CD4-positive, alpha-beta T cell treated with Interleukin-10 for 1 hour (primary cell): ENCODE measurements at regions not wholly inside any gene's neighbourhood (a gene's known extent, or its start where the extent isn't known, plus 50 kb on each side); places are given as distances from the start of the nearest gene placed in this dataset.
"Not testable (repeated sequence)": the region's sequence is repeated elsewhere in the genome, so short reads cannot be mapped to it uniquely, and the experiment has no call there.

ENCODE experiments used
- DNase-seq: peaks from one replicate; pipeline ENCODE4 v3.0.0-alpha.2; 2020

DNA sequence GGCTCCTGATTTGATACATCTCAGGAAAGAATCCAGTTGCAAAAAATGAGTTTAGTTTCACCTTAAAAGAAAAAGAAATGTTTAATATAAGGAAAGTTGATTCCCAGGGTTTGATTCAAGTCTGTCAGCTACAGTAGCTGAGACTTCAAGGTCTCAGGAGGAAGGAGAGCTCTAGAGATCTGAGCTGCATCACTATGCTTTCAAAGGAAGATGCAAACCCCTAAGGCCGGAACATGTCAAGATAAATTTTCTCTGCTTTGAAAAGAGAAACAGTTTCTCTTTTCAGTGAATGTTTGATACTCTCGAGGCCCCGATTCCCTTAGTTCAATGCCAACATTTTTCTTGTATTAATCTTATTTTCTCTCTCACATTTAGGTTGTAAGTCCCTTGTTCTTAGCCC lies 128.6 kb downstream of the RGPD3 start:
- no peak for DNase-seq

DNA sequence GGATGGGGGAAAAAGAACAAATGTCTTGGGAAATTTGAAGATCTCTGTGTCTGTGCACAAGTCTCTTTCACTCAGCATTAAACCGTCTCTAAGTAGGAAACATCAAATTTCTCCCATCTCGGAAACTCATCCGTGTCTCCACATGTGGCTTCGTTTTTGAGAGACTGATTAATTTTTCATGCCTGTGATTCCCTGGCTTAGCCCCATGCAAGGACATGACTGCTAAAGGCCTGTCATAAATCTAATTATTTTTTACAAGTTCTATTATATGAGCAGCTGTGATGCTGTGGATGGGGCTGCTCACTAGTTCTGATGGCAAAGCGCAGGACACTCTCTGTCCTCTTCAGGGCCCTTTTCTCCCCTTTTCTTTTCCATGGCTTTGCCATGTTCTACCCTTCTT lies 129.1 kb downstream of the RGPD3 start:
- DNase-seq, result no peak

DNA sequence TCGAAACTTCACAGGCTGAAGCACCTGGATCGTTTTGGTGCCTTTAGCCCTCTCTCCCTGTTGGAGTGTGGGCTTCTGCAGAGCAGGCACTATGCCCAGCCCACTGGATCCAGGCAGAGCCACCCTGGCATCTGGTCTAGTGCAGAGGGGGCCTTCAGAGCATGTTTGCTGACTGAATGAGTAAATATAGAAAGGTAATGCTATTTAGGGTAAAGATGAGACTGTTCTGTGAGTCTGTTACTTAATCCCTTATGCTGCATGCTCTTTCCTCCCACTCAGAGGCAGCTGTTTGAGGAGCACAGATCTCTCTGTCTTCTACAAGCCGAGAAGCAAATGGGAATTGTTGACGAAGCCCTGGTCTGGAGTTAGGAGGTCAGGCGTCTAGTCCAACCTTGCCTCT lies 130.2 kb downstream of the RGPD3 start:
- DNase-seq, result no peak

DNA sequence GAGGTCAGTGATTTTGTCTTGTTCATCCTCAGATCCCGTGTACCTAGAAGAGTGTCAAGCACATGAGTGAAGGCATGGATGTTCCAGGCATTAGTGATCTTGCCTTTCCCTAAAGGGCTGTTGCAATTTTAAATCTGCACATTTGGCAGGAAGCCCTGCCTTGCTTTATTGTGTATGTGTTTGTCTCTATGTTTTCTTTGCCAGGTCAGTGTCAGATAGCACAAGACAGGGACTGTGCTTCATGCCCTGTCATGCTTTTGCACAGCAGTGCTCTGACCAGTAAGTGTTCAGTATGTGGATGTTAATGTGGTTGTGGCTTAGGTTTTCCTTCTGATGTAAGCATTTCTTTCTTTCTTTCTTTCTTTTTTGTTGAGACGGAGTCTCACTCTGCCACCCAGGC lies 131.5 kb downstream of the RGPD3 start:
- DNase-seq, result no peak

DNA sequence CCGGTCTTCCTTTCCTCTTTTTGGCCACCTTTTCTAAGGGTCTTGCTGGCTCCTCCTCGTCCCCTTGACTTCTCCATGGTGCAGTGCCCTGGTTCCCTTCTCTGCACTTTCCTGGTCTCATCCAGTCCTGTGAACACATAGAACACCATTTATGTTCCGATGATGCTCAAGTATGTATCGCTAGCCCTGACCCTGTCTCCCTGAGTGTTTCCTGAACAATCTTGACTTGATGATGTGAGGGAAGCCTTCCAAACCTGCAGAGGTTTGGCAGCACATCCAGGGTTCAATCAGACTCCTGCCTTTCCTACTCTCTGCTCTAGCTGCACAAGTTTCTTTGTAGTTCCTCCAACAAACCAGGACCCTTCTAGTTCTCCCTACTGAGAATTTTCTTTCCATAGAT lies 132.1 kb downstream of the RGPD3 start:
- DNase-seq, result no peak

GRCh38 chr2:106334802-106335201 lies 133.4 kb downstream of the RGPD3 start:
- DNase-seq, result no peak

DNA sequence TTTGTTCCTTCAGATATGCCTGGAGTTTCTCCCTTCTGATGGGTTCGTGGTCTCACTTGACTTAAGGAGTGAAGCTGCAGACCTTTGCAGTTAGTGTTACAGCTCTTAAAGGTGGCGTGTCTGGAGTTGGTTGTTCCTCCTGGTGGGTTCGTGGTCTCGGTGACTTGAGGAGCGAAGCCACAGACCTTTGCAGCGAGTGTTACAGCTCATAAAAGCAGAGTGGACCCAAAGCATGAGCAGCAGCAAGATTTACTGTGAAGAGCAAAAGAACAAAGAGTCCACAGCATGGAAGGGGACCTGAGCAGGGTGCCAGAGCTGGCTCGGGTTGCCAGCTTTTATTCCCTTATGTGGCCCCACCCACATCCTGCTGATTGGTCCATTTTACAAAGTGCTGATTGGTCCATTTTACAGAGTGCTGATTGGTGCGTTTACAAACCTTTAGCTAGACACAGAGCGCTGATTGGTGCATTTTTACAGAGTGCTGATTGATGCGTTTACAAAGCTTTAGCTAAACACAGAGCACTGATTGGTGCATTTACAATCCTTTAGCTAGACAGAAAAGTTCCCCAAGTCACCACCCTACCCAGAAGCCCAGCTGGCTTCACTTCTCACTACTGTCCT lies 134.8 kb downstream of the RGPD3 start:
- DNase-seq, result not testable (repeated sequence)

GRCh38 chr2:106332054-106332453 lies 136.2 kb downstream of the RGPD3 start:
- DNase-seq, result no peak

GRCh38 chr2:106330384-106331261 lies 136.5 kb upstream of the UXS1 start:
- DNase-seq, result not testable (repeated sequence)

DNA sequence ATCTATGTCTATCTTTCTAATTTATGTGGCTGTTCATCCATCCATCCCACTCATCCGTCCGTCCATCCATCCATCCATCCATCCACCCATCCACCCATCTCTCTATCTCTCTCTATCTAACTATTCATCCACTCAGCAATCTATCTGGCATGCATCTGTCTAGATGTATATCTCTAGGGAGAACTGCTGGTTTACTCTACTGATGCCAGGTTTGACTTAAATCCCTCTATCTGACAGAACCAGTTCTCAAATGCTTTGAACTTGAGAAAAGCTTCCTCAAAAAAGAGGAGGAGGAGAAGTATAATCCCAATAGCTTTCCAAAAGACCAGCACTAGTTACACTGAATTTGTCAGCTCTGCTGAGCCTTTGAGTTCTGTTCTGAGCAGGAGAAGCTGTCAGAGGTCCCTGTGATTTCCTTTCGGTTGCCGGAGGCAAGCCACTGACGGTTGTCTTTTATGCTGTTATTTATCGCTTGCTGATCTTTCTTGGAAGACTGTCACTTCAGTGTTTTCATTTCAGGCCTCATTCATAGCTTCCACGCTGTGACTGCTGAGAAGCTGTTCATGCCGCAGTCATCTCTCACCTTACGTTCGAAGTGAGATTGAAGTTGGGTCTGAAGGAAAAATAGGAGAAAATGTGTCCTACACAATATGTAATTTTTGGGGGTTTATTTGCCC lies 129.4 kb upstream of the UXS1 start:
- DNase-seq, result no peak

- no peak for DNase-seq
Measured at GRCh38 chr2:106322281-106322680, 128.2 kb upstream of the UXS1 start.

DNA sequence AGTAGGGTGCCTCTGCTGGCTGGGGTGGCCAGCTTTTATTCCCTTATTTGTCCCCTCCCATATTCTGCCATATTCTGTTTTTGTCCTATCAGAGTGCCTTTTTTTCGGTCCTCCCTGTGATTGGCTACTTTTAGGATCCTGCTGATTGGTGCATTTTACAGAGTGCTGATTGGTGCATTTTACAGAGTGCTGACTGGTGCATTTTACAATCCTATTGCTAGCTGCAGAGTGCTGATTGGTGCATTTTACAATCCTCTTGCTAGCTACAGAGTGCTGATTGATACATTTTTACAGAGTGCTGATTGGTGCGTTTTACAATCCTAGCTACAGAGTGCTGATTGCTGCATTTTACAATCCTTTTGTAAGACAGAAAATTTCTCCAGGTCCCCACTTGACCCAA lies 126.3 kb upstream of the UXS1 start:
- DNase-seq, result not testable (repeated sequence)

- DNase-seq, result no peak
Measured at GRCh38 chr2:106316915-106317314, 122.8 kb upstream of the UXS1 start.

- DNase-seq, result peak; percentile 3
Measured at GRCh38 chr2:106314444-106314843, 120.3 kb upstream of the UXS1 start.

GRCh38 chr2:106311041-106311370 lies 116.9 kb upstream of the UXS1 start:
- no peak for DNase-seq

- no peak for DNase-seq
Measured at GRCh38 chr2:106307860-106308259, 113.8 kb upstream of the UXS1 start.

DNA sequence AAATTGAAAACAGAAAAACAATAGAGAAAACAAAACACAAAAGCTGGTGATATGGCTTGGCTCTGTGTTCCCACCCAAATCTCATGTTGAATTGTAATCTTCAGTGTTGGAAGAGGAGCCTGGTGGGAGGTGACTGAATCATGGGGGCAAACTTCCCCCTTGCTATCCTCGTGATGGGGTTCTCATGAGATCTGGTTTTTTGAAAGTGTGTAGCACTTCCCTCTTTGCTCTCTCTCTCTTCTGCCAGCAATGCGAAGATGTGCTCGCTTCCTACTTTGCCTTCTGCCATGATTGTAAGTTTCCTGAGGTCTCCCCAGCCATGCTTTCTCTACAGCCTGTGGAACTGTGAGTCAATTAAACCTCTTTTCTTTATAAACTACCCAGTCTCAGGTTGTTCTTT lies 112.3 kb upstream of the UXS1 start:
- DNase-seq, result no peak

GRCh38 chr2:106304612-106305184 lies 110.6 kb upstream of the UXS1 start:
- DNase-seq, result no peak

DNA sequence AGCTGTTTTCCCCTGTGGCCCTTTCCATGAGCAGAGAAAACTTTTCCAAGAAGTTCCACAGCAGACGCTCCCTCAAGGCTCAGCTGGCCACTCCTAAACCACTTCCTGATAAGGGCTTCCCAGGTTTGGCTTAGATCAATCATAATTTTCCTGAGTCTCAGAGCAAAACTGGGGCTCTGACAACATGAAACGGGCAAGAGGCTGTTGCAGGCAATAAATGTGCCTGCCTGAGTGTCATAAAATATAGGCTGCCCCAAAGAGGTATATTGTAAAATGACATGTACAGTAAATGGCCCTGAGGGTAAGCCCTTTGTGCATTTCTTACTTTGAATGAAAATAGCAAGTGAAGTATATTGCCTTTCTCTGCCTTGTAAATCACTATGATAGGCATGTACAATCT lies 105.6 kb upstream of the UXS1 start:
- no peak for DNase-seq

DNA sequence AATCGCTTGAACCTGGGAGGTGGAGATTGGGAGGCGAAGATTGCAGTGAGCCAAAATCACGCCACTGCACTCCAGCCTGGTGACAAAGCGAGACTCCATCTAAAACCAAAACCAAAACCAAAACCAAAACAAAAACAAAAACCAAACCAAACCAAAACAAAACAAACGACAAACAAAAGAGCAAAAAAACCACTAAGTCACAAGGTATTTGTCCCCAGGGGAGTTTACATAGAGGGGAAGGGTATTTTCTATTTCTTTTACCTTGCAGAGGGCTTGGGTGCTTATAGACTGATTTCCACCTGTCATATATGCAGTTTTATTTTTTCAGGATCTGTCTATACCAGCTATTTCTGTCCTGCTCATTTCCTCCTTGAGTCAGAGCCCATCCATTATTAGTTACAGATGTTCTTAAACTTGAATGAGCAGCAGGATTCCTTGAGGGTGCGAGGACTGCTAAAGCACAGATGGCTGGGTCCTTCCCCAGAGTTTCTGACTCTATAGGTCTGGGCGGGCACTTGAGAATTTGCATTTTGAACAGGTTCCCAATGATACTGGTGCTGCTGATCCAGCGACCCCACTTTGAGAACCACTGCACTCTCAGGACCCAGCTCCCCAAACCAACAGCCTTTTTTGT lies 102.2 kb upstream of the UXS1 start:
- no peak for DNase-seq

GRCh38 chr2:106294182-106294581 lies 100.1 kb upstream of the UXS1 start:
- no peak for DNase-seq

DNA sequence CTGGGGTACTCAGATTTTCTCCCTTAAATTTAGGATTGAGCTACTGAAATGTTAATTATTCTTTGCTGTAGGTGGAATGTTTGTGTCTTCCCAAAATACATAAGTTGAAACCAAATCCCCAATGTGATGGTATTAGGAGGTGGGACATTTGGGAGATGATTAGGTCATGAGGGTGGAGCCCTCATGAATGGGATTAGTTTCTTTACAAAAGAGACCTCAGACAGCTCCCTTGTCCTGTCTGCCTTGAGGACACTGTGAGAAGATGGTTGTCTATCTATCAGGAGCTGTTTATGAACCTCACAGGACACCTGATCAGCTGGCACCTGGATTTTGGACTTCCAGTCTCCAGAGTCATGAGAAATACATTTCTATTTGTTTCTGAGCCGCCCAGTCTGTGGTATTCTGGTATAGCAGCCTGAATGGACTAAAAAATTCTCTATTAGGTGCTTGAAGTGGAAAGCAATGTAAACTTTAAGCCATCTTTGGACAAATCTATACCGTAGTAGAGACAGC lies 99.2 kb upstream of the UXS1 start:
- DNase-seq, result no peak

GRCh38 chr2:106292627-106293026 lies 98.5 kb upstream of the UXS1 start:
- no peak for DNase-seq
